Esophagus squamous epithelium (tissue), 5 donors: ENCODE measurements at regions not wholly inside any gene's neighbourhood (a gene's known extent, or its start where the extent isn't known, plus 50 kb on each side); places are given as distances from the start of the nearest gene placed in this dataset.

ENCODE experiments used
- DNase-seq: peaks from one replicate; lab custom pipeline; 2025; lab: John Stamatoyannopoulos, UW
- H3K27ac ChIP-seq, 4 donors: fragments of 200-600 bp; sonication (generic); one replicate each; pipeline ENCODE4 v1.5.1; 2016 to 2019; ENCODE audit warnings: mild to moderate bottlenecking in 1 of 4
- H3K27me3 ChIP-seq, 4 donors: fragments of 200-600 bp; sonication (generic); 1 replicate in 3 of 4; 2 replicates in 1 of 4; pipeline versions ENCODE4 v1.5.1 to v1.6.0; 2017 to 2021; ENCODE audit warnings: antibody characterized with exemption in 1 of 4
- H3K36me3 ChIP-seq, 3 donors: fragments of 200-600 bp; sonication (generic); one replicate each; pipeline ENCODE4 v1.5.1; 2016 to 2019
- H3K4me1 ChIP-seq, 3 donors: fragments of 200-600 bp; sonication (generic); one replicate each; pipeline ENCODE4 v1.5.1; 2017 to 2019
- H3K4me3 ChIP-seq, 4 donors: fragments of 200-600 bp; sonication (generic); 1 replicate in 3 of 4; 2 replicates in 1 of 4; pipeline ENCODE4 v1.5.1; 2016 to 2019; ENCODE audit warnings: mild to moderate bottlenecking in 2 of 4, moderate library complexity in 1 of 4
- H3K9me3 ChIP-seq, 3 donors: fragments of 200-600 bp; sonication (generic); one replicate each; pipeline ENCODE4 v1.5.1; 2016 to 2019
- POLR2A ChIP-seq, 4 donors: fragments of 450-650 bp; IDR thresholded peaks; one replicate each; pipeline ENCODE4 v1.6.1; 2017; ENCODE audit warnings: antibody characterized with exemption in 4 of 4, mild to moderate bottlenecking in 4 of 4, moderate library complexity in 3 of 4
- WGBS, 2 donors: methylation state at CpG; one replicate each; pipeline ENCODE4 v1.1.5; 2018; 5-methylcytosine and 5-hydroxymethylcytosine counted together
- intact Hi-C: fragments of 100-400 bp; cut with DNase I; formaldehyde crosslinking; loops from one replicate; pipeline ENCODE4 v1.15.0; 2022
- TF ChIP-seq, protein P1 (sequence below), 6 experiments: fragments of 450-650 bp in 4 of 6; fragments of 200-600 bp in 2 of 6; sonication (generic) in 2 of 6; IDR thresholded peaks; one replicate each; pipeline ENCODE4 v1.5.1; 2016 to 2019; ENCODE audit warnings: antibody characterized with exemption in 6 of 6, mild to moderate bottlenecking in 4 of 6, moderate library complexity in 4 of 6
- donor health status: DM: yes; HTN: yes; CAD: no.

DNA sequence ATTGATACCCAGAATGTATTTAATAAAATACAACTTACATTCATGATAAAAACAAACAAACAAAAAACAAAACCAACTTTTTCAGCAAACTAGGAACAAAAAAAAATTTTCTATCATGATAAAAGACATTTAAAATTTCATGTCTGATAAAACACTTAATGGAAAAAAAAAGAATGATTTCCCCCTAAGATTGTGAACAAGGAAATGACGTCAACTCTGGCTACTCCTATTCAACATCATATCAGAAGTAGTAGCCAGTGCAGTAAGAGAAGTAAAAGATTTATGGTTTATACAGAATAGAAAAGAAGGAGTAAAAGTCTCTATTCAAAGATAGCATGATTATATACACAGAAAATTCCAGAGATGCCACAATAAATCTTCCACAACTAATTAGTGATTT is 1306.6 kb downstream of the FSCB start:
- DNase-seq = no peak
- H3K27ac ChIP-seq = no peak overlapping the region
- TF ChIP-seq POLR2A (IDR thresholded peaks at IDR 0.05) = no peak
- TF ChIP-seq, protein P1, sequence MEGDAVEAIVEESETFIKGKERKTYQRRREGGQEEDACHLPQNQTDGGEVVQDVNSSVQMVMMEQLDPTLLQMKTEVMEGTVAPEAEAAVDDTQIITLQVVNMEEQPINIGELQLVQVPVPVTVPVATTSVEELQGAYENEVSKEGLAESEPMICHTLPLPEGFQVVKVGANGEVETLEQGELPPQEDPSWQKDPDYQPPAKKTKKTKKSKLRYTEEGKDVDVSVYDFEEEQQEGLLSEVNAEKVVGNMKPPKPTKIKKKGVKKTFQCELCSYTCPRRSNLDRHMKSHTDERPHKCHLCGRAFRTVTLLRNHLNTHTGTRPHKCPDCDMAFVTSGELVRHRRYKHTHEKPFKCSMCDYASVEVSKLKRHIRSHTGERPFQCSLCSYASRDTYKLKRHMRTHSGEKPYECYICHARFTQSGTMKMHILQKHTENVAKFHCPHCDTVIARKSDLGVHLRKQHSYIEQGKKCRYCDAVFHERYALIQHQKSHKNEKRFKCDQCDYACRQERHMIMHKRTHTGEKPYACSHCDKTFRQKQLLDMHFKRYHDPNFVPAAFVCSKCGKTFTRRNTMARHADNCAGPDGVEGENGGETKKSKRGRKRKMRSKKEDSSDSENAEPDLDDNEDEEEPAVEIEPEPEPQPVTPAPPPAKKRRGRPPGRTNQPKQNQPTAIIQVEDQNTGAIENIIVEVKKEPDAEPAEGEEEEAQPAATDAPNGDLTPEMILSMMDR (IDR thresholded peaks at IDR 0.05) = no peak
- no peak overlapping the region for H3K4me3 ChIP-seq
- no peaks in the 10 kb centered on the region for H3K4me1 ChIP-seq
- 70 to 73% methylated on average over 1 of the region's 1 CpG for WGBS, 2 donors
- H3K9me3 ChIP-seq = no peaks in the 10 kb centered on the region
- intact Hi-C loops = no loop called here
- no peaks in the 10 kb centered on the region for H3K36me3 ChIP-seq
- H3K27me3 ChIP-seq = no peaks in the 10 kb centered on the region

DNA sequence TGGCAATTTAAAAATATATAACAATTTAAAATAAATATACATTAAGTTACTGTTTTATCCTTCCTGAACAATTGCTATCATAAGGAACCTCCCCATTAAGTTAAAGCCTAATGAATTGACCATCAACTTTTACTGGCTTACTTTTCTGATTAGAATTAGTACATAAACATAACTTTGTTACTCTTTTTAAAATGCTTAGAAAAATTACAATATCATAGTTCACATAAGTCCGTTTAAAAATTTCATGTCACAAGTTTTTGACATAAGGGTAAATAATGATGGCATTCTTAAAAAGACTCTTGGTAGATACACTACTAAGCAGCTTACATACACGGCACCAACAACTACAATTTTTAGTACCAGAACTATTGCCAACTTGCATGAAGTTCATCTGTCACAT is 1308.6 kb downstream of the FSCB start:
- no peak for DNase-seq
- 63 to 79% methylated on average over 2 of the region's 2 CpGs for WGBS, 2 donors
- no peak overlapping the region for H3K27ac ChIP-seq

DNA sequence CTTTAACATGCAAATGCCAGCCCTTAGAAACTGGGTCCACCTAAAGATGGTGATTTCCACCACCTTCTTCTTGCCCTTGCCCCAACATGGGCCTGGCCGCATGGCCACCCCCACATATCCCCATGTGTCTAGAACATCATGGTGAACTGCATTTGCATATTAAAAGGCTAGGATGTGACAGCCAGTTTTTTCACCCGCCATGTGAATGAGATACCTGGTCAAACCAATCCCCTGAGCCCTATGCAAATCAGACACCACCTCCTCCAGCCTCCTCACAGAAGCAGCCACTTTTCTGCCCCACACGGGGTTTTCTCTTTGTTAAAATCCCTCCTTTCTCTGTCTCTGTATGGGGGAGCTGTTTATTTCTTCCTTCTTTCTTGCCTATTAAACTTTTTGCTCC is 1322.5 kb downstream of the FSCB start:
- H3K27ac ChIP-seq = no peak overlapping the region
- H3K36me3 ChIP-seq = no peaks in the 10 kb centered on the region
- intact Hi-C loops = no loop called here
- H3K4me1 ChIP-seq = no peaks in the 10 kb centered on the region
- DNase-seq = no peak
- no peaks in the 10 kb centered on the region for H3K27me3 ChIP-seq
- peaks cover 0 to 6% (median 4%) of the 10 kb centered on the region in 3 donors for H3K9me3 ChIP-seq
- H3K4me3 ChIP-seq = no peak overlapping the region
- TF ChIP-seq, protein P1 (IDR thresholded peaks at IDR 0.05) = no peak
- no peak for TF ChIP-seq POLR2A (IDR thresholded peaks at IDR 0.05)
- WGBS, 2 donors = 60 to 66% methylated on average over 3 of the region's 3 CpGs

More for the DNA sequence above, 1308.6 kb downstream of the FSCB start:
- H3K36me3 ChIP-seq = no peaks in the 10 kb centered on the region
- no peaks in the 10 kb centered on the region for H3K27me3 ChIP-seq
- TF ChIP-seq, protein P1 (IDR thresholded peaks at IDR 0.05) = no peak
- TF ChIP-seq POLR2A (IDR thresholded peaks at IDR 0.05) = no peak
- H3K9me3 ChIP-seq = peaks cover 0 to 3% (median 0%) of the 10 kb centered on the region in 3 donors
- no peaks in the 10 kb centered on the region for H3K4me1 ChIP-seq
- H3K4me3 ChIP-seq = no peak overlapping the region
- intact Hi-C loops = no loop called here

DNA sequence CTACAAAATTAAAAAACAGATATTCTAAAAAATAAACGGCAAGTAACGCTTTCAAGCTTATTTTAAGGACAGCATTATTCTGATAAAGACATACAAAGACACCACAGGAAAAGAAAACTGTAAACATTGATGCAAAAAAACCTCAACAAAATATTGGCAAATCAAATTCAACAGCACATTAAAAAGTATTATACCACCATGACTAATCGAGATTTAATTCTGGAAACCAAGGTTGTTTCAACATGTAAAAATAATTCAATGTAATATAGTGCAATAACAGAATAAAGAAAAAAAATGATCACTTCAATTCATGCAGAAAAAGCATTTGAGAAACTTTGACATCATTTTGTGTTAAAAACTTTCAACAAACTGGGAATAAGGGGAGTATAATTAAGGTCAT is 1323.2 kb downstream of the FSCB start:
- intact Hi-C loops = no loop called here
- DNase-seq = no peak
- no peak overlapping the region for H3K27ac ChIP-seq
- TF ChIP-seq POLR2A (IDR thresholded peaks at IDR 0.05) = no peak
- TF ChIP-seq, protein P1 (IDR thresholded peaks at IDR 0.05) = no peak
- peaks cover 0 to 6% (median 4%) of the 10 kb centered on the region in 3 donors for H3K9me3 ChIP-seq
- WGBS, 2 donors = 76 to 80% methylated on average over 3 of the region's 3 CpGs
- H3K36me3 ChIP-seq = no peaks in the 10 kb centered on the region
- H3K4me1 ChIP-seq = no peaks in the 10 kb centered on the region
- H3K27me3 ChIP-seq = no peaks in the 10 kb centered on the region
- H3K4me3 ChIP-seq = no peak overlapping the region

DNA sequence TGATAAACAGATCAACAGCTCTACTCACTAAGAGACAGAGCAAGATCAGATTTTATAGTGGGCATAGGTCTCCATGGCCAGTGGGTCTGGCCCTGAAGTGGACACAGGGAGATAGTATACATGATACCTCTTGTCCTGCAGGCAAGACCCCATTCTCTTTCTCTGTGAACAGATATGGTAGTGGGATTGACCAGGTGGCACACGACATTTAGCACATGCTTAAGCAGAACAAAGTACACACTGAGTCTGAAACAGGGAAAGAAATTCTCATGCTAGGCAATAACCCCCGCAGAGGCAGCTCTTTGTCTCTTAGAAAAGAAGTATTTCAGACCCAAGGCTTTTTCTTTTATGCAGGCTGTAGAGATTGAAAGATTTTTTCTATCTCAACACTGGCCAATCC is 1331.2 kb downstream of the FSCB start:
- intact Hi-C loops = no loop called here
- WGBS, 2 donors = 48 to 77% methylated on average over 2 of the region's 2 CpGs
- Histone ChIP-seq H3K4me3 (no peak overlapping the region), H3K9me3 (no peaks in the 10 kb centered on the region), H3K4me1 (no peaks in the 10 kb centered on the region), H3K27ac (no peak overlapping the region), H3K27me3 (no peaks in the 10 kb centered on the region), H3K36me3 (no peaks in the 10 kb centered on the region)
- DNase-seq = no peak
- TF ChIP-seq, protein P1 (IDR thresholded peaks at IDR 0.05) = no peak
- TF ChIP-seq POLR2A (IDR thresholded peaks at IDR 0.05) = no peak
